AG04450 (cell line): ENCODE measurements at regions not wholly inside any gene's neighbourhood (a gene's known extent, or its start where the extent isn't known, plus 50 kb on each side); places are given as distances from the start of the nearest gene placed in this dataset.

Experiments
- CTCF ChIA-PET: fragments of 300-600, 350-600 bp; formaldehyde crosslinking; extraction: SDS; loops from one replicate; lab custom pipeline; 2022; ENCODE audit warnings: antibody characterized with exemption, inconsistent platforms; lab: Charles Lee
- POLR2A ChIA-PET: fragments of 350-600 bp; formaldehyde crosslinking; extraction: SDS; loops from one replicate; lab custom pipeline; 2021; ENCODE audit warnings: antibody characterized with exemption, inconsistent platforms; lab: Yijun Ruan, JAX
- DNase-seq: peaks from one replicate; pipeline ENCODE4 v3.0.0-alpha.2; 2011; ENCODE audit warnings: low read depth, low spot score
- H3K27ac ChIP-seq: one replicate; pipeline ENCODE4 v1.5.1; 2012; ENCODE audit warnings: low read depth, low read length, control low read depth
- H3K27me3 ChIP-seq: one replicate; pipeline ENCODE4 v1.6.0; 2012; ENCODE audit warnings: low read length; ENCODE audit not compliant: control insufficient read depth, insufficient read depth
- H3K4me3 ChIP-seq: 2 replicates; pipeline ENCODE4 v1.5.1; 2011; ENCODE audit warnings: mild to moderate bottlenecking, low read depth, low read length, control low read depth
- H3K9me3 ChIP-seq: 2 replicates; pipeline ENCODE4 v1.5.1; 2012; ENCODE audit warnings: low read length; ENCODE audit not compliant: control insufficient read depth, insufficient read depth
- CTCF ChIP-seq: IDR thresholded peaks from 2 replicates; pipeline ENCODE4 v1.5.1; 2011; ENCODE audit warnings: low read depth, low read length, control low read depth, inconsistent platforms

DNA sequence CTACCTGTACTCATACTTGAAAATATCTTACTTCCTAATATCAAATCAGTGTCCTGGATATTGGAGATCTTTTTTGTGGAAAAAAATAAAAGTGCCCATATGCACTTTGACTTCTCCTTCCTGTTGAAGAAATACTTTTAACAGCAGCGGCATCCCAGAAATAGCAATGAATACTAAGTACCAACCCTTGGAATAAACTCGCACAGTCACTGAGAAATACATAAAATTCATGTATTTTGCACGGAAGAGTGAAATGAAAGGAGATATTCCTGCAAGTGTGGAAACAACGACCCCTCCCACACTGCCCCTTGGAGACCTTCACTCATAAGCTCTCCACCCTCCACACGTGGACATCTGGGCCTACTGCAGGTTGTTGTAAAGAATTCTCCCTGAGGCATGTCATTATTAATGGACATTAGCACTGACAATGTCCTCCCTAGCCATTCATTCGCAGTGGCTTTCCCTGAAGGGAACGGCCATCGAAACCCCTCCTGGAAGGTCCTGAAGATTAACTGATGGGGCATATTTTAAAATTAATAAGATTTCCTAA is 407.6 kb upstream of the PFKP start:
- CTCF ChIA-PET: no interaction called here
- H3K27ac ChIP-seq: no peak overlapping the region
- H3K9me3 ChIP-seq: peaks cover 21% of the 10 kb centered on the region
- POLR2A ChIA-PET: no interaction called here
- no peak for TF ChIP-seq CTCF
- no peaks in the 10 kb centered on the region for H3K27me3 ChIP-seq
- H3K4me3 ChIP-seq: no peak overlapping the region
- DNase-seq: no peak

DNA sequence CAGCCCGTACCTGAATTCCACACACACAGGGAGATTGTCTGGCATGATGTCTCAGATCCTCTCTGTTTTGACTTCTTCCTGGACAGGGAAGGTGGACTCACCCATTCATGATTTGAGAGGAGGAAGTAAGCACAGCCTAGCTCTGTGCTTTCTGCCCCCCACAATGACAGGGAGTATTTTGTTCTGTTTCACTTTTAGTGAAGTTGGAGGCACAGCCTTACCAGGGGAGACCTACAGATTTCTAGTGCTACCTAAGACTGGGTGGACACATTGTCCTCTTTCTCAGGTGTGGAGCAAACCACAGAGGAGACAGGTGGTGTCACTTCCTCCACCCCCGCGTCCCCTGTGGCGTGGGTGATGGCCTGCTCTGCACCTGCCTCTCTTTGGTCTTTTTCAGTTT is 408.6 kb upstream of the PFKP start:
- ChIA-PET POLR2A (no interaction called here), CTCF (no interaction called here)
- no peak overlapping the region for H3K4me3 ChIP-seq
- no peak overlapping the region for H3K27ac ChIP-seq
- no peak for TF ChIP-seq CTCF
- H3K9me3 ChIP-seq: peaks cover 17% of the 10 kb centered on the region
- DNase-seq: no peak
- no peaks in the 10 kb centered on the region for H3K27me3 ChIP-seq

DNA sequence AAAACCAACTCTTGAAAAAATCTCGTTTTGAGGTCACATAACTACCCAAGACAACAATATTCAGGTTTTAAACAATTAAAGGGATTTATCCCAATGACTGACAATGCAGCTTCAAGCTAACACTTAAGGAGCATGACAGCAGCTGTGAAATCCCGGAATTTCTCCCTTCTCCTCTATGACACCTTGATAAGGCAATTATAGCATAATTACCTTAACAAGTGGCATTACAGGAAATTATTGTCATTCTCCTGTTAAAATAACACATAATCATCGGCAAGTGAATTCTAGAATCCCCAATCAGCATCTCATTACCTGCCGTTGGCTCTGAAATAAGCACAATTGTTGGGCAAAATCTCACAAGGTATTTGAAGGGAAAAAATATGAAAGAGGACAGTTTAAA is 417.0 kb upstream of the PFKP start:
- Histone ChIP-seq H3K4me3 (no peak overlapping the region), H3K9me3 (peaks cover 17% of the 10 kb centered on the region), H3K27me3 (no peaks in the 10 kb centered on the region), H3K27ac (no peak overlapping the region)
- CTCF ChIA-PET: no interaction called here
- POLR2A ChIA-PET: no interaction called here
- TF ChIP-seq CTCF: no peak
- no peak for DNase-seq

GRCh38 chr10:2641028-2641427 is 426.3 kb upstream of the PFKP start:
- no peak overlapping the region for H3K27ac ChIP-seq
- POLR2A ChIA-PET: no interaction called here
- no peak for TF ChIP-seq CTCF
- CTCF ChIA-PET: no interaction called here
- H3K27me3 ChIP-seq: no peaks in the 10 kb centered on the region
- DNase-seq: no peak
- peaks cover 4% of the 10 kb centered on the region for H3K9me3 ChIP-seq
- H3K4me3 ChIP-seq: no peak overlapping the region

DNA sequence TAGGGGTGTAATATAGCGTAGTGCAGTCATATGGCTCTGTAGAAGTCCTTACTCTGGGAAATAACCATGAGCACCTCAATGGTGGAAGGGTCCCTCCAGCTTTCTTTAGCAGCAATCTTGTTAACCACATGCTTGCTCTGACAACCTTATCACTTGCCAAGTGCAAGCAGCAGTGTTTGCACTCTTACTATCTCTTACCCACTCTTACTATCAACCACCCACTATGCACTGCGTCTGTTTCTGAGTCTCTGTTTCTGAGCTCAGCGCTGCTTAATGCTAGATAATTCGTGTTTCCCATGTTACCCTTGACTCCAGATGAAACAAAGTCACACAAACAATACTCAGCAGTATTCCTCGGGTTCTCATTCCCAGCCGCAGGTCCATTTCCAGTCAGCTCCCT is 433.7 kb upstream of the PFKP start:
- ChIA-PET CTCF (no interaction called here), POLR2A (no interaction called here)
- DNase-seq: no peak

More for the DNA sequence above, 433.7 kb upstream of the PFKP start:
- no peak for TF ChIP-seq CTCF
- Histone ChIP-seq H3K9me3 (peaks cover 12% of the 10 kb centered on the region), H3K4me3 (no peak overlapping the region), H3K27me3 (no peaks in the 10 kb centered on the region), H3K27ac (no peak overlapping the region)
